ENCODE measurements at regions not wholly inside any gene's neighbourhood (a gene's known extent, or its start where the extent isn't known, plus 50 kb on each side); places are given as distances from the start of the nearest gene placed in this dataset.

DNA sequence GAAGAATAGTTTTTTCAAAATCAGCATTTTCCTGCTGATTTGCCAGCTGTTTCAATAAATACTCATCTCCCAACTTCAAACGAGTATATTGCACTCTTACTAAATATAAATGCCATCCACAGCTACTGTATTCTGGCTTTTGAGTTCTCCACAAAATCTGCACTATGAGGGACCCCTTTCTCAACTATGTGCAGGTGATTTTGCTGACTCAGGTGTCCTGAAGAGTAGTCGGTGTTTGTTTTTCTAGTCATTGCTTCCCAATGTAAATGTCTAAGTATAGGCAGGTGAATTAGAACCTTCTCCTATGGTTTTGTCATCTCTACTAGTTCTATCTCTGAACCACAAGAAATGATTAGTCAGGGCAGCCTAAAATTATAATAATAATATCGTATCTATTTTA, 616.8 kb upstream of the MEF2C start:
- TF ChIP-seq POLR2AphosphoS5 (IDR thresholded peaks at IDR 0.05; ENCODE audit: low read depth, low read length) = no peak
- TF ChIP-seq POLR2A (IDR thresholded peaks at IDR 0.05; ENCODE audit: low read depth, low read length) = no peak
- no peak for TF ChIP-seq PAX5 (IDR thresholded peaks at IDR 0.05; ENCODE audit: insufficient read depth, low read length, severe bottlenecking)
- TF ChIP-seq TAF1 (IDR thresholded peaks at IDR 0.05; ENCODE audit: low read depth, low read length) = no peak
- TF ChIP-seq POU2F2 (IDR thresholded peaks at IDR 0.05; ENCODE audit: low read depth, low read length) = no peak
- TF ChIP-seq SPI1 (IDR thresholded peaks at IDR 0.05; ENCODE audit: low read depth, low read length) = no peak
